RWPE2 (cell line): ENCODE measurements at regions not wholly inside any gene's neighbourhood (a gene's known extent, or its start where the extent isn't known, plus 50 kb on each side); places are given as distances from the start of the nearest gene placed in this dataset.
"Not testable (repeated sequence)": the region's sequence is repeated elsewhere in the genome, so short reads cannot be mapped to it uniquely, and the experiment has no call there.

ENCODE experiments used
- ATAC-seq: fragments of 200-7000 bp; cut with Tn5 transposase; 3 replicates; pipeline ENCODE4 v1.9.1; 2021; ENCODE audit warnings: low read depth
- DNase-seq: peaks from one replicate; pipeline ENCODE4 v3.0.0-alpha.2; 2020; ENCODE audit warnings: low spot score
- H3K27ac ChIP-seq: fragments of 450-650 bp; 2 replicates; pipeline ENCODE4 v1.5.1; 2017; ENCODE audit warnings: mild to moderate bottlenecking; ENCODE audit not compliant: poor library complexity, severe bottlenecking
- H3K27me3 ChIP-seq: fragments of 250-450 bp; sonication (Bioruptor Pico); 2 replicates; pipeline ENCODE4 v1.5.1; 2021; ENCODE audit warnings: mild to moderate bottlenecking, moderate library complexity; ENCODE audit not compliant: insufficient read depth, poor library complexity, severe bottlenecking
- H3K36me3 ChIP-seq: fragments of 250-450 bp; sonication (Bioruptor Pico); 2 replicates; pipeline ENCODE4 v1.5.1; 2020; ENCODE audit warnings: low read depth, mild to moderate bottlenecking, moderate library complexity
- H3K4me1 ChIP-seq: fragments of 250-450 bp; sonication (Bioruptor Pico); 2 replicates; pipeline ENCODE4 v1.5.1; 2021; ENCODE audit warnings: mild to moderate bottlenecking, moderate library complexity; ENCODE audit not compliant: insufficient read depth, poor library complexity, severe bottlenecking
- H3K4me3 ChIP-seq: fragments of 250-450 bp; sonication (Bioruptor Pico); 2 replicates; pipeline ENCODE4 v1.5.1; 2021; ENCODE audit warnings: mild to moderate bottlenecking, moderate library complexity; ENCODE audit not compliant: severe bottlenecking
- H3K9me3 ChIP-seq: fragments of 250-450 bp; sonication (Bioruptor Pico); 2 replicates; pipeline ENCODE4 v1.5.1; 2021; ENCODE audit warnings: mild to moderate bottlenecking, moderate library complexity; ENCODE audit not compliant: severe bottlenecking
- CTCF ChIP-seq: fragments of 450-650 bp; IDR thresholded peaks from one replicate; pipeline ENCODE4 v1.5.1; 2017; ENCODE audit warnings: mild to moderate bottlenecking, moderate library complexity; ENCODE audit not compliant: poor library complexity, severe bottlenecking

DNA sequence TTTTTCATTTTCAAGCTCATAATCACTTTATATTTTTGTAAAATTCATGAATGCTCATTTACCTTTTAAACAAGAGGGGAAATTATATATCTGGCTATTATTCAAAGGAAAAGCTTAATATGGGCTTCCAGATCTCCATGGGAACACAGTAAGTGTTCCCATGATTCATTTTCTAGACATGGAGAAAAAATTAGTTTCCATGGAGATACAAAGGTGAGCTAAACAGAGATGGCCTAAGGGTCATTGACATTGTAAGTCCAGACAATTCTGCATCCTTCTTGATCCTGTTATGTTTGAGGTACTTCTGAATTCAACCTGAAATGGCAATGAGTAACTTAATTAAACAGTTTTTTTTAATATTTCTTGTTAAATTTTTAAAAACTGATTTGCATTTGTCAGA lies 341.4 kb upstream of the PRR16 start:
- no peaks in the 10 kb centered on the region for H3K27me3 ChIP-seq
- H3K4me1 ChIP-seq: no peaks in the 10 kb centered on the region
- H3K36me3 ChIP-seq: no peaks in the 10 kb centered on the region
- no peaks in the 10 kb centered on the region for H3K9me3 ChIP-seq
- ATAC-seq (no peak), DNase-seq (no peak)
- no peak for TF ChIP-seq CTCF
- H3K4me3 ChIP-seq: no peak overlapping the region
- H3K27ac ChIP-seq: no peak overlapping the region

DNA sequence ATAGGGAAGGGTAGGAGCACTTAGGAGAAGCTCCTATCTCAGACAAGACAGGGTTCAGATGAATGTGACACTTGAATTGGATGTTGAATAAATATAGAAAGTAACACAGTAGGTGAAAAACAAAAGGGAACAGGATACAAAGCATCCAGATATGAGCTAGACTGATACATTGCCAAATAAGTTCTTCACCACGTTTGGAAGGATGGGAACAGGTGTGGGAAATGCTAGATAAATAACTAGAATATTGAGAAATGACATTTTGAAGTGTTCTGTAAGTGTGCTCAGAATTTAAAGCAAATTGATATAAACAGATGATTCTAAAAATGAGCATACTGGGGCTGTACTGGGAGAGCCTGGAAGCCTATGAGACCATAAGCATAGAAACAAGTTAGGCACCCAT lies 340.1 kb upstream of the PRR16 start:
- no peaks in the 10 kb centered on the region for H3K4me1 ChIP-seq
- no peaks in the 10 kb centered on the region for H3K9me3 ChIP-seq
- no peak for DNase-seq
- H3K4me3 ChIP-seq: no peak overlapping the region
- TF ChIP-seq CTCF: no peak
- H3K27me3 ChIP-seq: no peaks in the 10 kb centered on the region
- H3K36me3 ChIP-seq: no peaks in the 10 kb centered on the region
- ATAC-seq: no peak
- no peak overlapping the region for H3K27ac ChIP-seq

DNA sequence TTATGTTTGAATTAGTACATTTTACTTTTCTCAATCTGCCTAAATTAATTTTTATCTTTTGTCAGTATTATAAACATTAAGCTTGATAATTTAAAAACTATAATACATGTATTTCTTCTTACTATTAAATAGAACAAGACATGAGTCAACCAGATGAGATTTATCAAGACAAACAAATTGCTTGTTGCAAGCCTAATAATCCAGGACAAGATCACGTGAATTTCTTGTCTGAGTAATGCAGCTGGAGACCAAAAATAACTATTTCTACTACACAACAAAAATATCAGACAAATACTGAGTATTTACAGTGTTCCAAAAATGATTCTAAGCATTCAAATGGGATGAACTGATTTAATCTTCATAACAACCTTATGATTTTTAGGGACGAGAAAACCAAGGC lies 339.1 kb upstream of the PRR16 start:
- Histone ChIP-seq H3K4me3 (no peak overlapping the region), H3K4me1 (no peaks in the 10 kb centered on the region), H3K9me3 (no peaks in the 10 kb centered on the region), H3K36me3 (no peaks in the 10 kb centered on the region), H3K27ac (no peak overlapping the region), H3K27me3 (no peaks in the 10 kb centered on the region)
- DNase-seq (no peak), ATAC-seq (no peak)
- no peak for TF ChIP-seq CTCF

DNA sequence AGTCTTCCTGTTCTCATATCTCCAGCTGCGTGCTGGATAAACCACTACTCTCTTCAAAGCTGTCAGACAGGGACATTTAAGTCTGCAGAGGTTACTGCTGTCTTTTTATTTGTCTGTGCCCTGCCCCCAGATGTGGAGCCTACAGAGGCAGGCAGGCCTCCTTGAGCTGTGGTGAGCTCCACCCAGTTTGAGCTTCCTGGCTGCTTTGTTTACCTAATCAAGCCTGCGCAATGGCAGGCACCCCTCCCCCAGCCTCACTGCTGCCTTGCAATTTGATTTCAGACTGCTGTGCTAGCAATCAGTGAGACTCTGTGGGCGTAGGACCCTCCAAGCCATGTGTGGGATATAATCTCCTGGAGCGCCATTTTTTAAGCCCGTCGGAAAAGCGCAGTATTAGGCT lies 331.8 kb upstream of the PRR16 start:
- H3K9me3 ChIP-seq, H3K27ac ChIP-seq, ATAC-seq, H3K4me1 ChIP-seq, H3K36me3 ChIP-seq, DNase-seq, H3K27me3 ChIP-seq, H3K4me3 ChIP-seq: not testable (repeated sequence)

GRCh38 chr5:120134944-120135343 lies 329.2 kb upstream of the PRR16 start:
- DNase-seq (no peak), ATAC-seq (no peak)
- Histone ChIP-seq H3K9me3 (peaks cover 2% of the 10 kb centered on the region), H3K4me1 (peaks cover 10% of the 10 kb centered on the region), H3K36me3 (no peaks in the 10 kb centered on the region), H3K4me3 (no peak overlapping the region), H3K27ac (no peak overlapping the region), H3K27me3 (no peaks in the 10 kb centered on the region)
- no peak for TF ChIP-seq CTCF

- no peak for DNase-seq
- Histone ChIP-seq H3K36me3 (no peaks in the 10 kb centered on the region), H3K27me3 (no peaks in the 10 kb centered on the region), H3K9me3 (peaks cover 2% of the 10 kb centered on the region), H3K4me3 (no peak overlapping the region), H3K4me1 (peaks cover 10% of the 10 kb centered on the region), H3K27ac (no peak overlapping the region)
- ATAC-seq: no peak
- TF ChIP-seq CTCF: no peak
These were observed 326.5 kb upstream of the PRR16 start for GRCh38 chr5:120137582-120137981.
